ENCODE measurements at regions not wholly inside any gene's neighbourhood (a gene's known extent, or its start where the extent isn't known, plus 50 kb on each side); places are given as distances from the start of the nearest gene placed in this dataset.

DNA sequence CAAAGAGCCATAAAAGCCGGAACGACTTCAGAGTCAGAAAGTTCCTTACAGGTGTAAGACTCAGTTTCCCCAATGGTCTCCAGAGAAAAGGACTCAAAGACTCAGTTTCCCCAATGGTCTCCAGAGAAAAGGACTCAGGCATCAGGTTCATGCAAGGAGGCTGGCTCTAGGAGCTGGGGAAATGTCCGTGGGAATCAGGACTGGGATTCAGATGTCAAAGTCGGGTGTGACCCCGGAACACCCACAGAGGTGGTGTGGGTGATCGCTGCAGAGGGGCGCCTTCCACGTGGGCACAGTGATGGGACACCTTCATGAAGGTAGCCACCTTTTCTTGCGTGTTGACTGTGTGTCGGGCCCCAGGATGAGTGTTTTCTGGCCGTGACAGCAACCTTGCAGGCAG lies 340.8 kb downstream of the NPHP4 start:
- no peak for DNase-seq

DNA sequence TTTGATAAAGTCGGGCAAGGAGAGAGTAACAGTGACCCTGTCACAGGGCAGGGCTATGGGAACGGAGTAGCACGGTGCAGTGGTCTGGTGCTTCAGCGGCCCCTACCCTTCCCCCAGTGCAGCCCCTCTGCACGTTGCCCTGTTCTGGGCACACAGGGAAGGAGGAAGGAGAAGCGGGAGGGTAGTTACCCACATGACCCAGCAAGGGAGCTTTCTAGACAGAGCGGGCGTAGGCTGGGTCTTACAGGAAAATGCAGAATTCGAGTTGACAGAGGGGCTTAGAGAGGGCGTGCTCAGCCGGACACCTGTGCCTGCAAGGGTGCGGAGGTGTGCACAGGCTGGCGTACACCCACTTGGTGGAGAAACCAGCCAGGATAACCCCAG lies 341.2 kb downstream of the NPHP4 start:
- no peak for DNase-seq

DNA sequence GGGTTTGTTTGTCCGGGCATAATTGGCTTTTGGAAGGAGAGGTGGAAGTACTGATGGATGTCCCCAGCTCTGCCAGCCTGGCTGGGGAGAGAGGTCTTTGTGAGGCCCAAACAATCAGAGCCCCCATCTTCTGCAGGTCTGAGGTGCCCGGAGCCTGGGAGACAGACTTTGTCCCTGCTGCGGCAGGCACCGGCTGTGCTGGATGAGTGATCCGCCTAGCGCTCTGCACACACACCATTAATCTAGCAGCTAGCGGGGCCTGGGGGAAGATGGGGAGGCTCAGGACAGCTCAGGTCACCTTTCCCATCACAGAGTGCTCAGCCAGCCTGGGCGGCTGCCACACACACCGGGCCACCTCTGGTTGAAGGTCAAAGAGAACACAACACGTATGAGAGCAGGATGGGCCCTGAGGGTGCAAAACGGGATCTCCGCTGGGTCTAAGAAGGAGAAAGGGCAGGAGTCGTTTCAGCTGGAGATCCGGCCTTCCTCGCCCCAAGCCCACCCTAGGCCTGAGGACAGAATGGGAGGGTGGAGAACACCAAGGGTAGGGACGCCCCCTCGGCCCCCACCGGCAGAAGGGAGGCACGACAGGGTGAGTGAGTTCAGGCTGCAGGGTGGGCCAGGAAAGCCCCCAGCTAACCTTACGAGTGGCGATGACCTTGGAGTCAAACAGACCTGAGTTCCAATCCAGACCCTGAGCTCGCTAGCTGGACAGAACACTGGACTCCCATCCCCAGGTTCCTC lies 341.8 kb downstream of the NPHP4 start:
- DNase-seq: no peak

DNA sequence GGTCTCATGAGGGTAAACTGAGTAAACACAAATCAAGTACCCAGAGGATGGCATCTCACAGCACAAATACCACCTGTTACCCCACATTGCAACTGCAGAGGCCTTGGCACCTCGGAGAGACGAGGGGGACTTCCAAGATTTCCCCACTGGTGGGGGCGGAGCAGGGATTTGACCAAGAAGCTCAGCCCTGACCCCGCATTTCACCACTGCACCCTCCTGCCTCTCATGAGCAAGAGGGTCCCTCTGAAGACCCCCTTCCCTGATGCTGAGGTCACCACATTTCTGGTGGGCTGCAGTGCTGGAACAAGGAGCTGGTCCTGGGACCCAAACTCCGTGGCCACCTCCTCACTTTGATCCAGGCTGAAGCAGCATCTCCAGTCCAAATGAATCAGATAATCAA lies 342.4 kb downstream of the NPHP4 start:
- DNase-seq: no peak

DNA sequence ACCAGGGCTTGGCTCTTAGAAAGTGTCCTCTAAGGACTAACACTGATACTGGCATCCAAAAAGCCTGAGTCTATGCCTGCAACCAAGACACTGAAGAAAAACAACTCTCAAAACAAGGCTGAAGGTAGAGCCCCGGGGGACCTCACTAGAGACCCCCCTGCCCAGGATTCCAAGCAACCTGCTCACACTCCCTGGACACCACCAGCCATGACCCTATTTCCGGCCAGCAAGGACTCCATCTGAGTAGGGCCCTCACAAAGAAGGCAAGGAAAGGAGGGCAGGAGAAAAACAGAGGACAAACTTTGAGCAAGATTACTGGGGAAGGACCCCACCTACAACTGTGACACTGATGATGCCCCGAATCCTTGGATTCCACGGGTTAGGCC lies 343.1 kb downstream of the NPHP4 start:
- DNase-seq: no peak

DNA sequence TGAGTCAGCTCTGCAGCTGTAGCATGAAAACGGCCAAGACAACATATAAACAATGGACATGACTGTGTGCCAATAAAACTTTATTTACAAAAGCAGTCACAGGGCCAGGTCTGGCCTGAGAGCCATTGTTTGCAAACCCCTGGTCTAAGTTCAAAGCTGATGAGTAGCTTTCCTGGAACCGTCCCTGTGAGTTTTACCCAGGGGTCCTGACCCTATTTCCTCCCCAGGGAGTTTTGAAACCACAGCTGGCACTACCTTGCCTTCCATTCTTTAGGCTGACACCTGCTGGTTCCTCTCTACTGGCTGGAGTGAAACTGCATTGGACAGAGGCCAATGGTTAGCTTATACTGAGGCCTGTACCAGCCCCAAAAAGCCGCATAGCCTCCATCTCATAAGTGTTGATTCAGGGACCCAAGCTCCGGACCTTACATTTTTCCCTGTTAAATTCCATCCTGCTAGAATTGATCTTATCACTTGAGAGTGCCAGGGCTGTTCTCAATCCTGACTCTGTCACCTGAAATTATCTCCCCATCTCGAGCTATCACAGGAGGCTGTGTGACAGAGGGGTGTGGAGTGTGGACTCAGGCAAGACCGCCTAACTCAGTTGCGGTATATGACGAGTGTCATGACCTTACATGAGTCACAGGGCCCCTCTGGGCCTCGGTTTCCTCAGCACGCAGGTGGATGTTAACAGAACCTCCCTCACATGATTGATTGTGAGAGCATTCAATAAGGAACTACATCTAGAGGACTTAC lies 343.6 kb downstream of the NPHP4 start:
- no peak for DNase-seq

DNA sequence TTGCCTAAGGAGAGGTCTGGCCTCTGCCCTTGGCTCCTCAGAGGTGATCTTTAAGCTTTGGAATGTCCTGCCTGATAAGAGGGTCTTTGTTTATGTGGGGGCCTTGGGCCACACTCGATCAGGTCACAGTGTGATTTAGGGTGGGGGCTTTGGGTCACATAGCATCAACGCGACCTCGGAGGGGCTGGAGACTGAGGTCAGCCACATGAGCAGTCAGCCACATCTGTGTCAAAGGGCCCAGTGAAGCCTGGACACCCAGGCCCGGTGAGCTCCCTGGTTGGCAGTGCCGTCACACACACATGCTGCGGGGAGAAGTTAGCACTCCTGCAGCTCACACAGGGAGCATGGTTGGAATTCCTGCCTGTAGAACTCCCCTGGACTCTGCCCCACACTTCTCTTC lies 345.0 kb downstream of the NPHP4 start:
- no peak for DNase-seq

DNA sequence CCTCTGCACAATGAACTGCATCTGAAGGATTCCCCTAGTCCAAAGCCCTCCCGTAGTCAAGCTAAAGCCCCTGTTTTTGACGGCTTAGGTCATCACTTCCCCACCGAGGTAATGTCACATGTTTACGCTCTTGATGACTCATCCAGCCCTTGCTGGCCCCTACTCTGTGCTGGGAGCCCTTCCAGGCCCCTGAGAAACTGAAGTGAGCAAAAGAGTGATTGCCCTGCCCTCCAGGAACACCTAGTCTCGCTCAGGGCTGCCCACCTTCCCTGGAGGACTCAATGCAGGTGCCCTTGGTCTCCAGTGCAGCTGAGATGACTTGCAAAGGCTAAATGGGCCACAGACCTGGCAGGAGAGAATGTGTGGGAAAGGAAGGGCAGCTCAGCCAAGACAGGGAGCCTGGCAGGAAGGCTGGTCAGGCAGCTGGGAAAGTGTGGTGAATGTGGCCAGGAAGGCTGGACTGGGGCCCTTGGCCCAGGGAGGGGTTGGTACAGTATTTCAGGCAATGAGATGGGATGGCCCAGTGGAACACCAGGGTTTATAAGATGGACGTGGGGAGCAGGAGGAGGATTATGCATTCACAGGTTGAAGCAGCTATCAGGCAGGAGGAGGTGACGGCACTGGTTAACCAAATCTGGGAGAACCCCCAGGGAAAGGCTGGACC lies 345.6 kb downstream of the NPHP4 start:
- no peak for DNase-seq

DNA sequence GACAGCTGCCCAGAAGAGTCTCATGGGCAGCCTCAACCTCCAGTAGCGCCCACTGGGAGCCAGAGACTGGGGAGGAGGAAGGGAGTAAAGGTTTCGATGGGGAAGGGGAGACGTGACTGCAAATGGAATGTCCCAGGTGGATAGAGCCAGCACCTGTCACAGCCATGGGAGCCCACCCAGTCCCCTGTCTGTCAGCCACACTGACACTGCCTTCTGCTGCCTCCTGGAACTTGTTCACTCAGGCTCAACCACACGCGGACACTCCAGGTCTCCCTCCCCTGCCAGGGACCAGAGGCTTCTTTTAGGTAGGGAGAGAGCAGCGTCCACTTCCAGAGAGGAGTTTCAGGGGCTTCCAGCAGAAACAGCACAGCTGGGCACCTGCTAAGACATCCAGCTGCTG lies 346.3 kb downstream of the NPHP4 start:
- DNase-seq: no peak

DNA sequence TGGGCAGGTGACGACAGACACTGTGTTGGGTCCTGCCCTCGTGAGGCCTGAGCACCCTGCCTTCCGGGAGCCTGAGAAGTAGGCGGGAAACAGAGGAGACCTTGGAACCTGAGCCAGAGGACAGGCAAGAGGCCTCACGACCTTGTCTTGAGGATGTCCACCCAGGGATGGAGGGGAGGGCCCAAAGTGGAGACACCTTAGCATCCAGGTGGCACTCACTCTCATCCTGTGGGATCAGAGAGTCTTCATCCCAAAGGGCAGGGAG lies 347.2 kb downstream of the NPHP4 start:
- no peak for DNase-seq

DNA sequence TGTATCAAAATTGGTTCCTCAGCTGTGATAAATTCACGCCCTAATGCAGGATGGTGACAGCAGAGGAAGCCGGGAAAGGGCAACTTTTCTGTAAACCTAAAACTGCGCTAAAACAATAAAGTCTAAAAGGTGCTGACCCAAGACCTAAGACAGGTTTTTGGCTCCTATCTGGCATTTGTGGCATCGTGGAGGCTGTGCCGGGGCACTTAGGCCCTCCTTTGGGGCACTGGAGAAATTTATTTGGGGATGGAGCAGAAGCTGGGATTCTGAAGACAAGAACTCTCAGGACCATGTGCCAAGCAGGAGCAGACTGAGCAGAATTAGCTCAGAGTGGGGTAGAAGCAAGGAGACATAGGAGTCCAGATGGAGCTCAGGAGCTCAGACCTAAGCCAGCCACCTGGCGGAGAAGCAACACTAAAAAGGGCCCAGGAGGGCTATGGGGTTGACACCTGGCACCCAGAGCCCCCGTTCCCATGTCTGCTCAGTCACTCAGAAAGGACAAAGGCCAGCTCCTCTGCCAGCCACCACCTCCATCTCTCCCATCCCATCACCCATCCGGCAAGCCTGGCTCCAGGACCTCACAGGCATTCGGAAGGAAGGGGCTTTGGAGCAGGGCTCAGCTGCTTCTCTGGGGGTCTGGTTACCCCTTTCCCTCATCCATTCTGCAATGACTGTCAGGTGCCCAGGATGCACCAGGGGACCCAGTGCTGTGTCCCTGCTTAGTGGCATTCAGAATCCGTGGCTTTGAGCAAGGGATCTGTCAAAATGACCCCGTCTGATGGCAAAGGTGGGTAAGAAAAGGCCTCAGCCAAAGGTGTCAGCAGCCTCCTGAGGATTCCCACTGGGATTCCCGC lies 347.7 kb downstream of the NPHP4 start:
- no peak for DNase-seq

DNA sequence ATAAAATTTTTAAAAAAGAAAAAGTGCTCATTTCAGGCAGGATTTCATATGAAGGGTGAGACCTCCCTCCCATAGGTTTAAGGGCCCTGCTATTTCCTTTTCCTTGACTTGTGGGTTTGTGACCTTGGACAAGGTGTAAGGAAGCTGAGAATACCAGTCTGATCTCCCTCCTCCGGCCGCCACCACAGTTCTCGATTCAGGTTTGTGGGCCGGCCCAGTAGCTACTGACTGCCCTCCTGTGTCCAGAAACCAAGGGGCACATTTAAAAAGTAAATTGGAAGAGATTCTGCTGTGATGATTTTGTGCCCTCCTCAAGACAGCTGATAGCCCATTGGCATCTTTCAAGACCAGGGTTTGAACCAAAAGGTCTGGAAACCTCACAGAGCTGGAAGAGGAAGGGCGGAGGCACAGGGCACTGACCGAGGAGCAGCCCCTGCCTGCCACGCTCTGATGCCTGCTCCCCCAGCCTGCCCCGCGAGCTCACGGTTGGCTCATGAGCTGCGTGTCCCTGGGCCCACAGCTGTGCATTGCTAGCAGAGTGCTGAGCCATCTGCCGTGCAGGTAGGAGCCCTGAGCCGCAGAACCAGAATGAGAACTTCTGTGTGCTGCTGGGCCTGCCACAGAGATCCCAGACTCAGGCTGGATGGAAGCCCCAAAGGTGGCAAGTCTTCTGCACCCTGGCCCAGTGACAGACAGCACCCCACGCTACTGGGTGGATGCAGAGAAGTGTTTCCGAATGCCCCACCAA lies 348.7 kb downstream of the NPHP4 start:
- DNase-seq: no peak

DNA sequence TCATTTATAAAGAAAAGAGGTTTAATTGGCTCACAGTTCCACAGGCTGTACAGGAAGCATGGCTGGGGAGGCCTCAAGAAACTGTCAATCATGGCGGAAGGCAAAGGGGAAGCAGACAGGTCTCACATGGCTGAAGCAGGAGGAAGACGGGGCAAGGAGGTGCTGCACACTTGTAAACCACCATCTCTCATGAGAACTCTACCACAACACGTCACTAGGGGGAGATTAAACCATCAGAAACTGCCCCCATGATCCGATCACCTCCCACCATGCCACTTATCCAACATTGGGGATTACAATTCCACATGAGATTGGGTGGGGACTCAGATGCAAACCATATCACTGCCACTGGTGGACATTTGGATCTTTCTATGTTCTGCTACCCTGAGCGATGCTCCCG lies 351.4 kb downstream of the NPHP4 start:
- no peak for DNase-seq

DNA sequence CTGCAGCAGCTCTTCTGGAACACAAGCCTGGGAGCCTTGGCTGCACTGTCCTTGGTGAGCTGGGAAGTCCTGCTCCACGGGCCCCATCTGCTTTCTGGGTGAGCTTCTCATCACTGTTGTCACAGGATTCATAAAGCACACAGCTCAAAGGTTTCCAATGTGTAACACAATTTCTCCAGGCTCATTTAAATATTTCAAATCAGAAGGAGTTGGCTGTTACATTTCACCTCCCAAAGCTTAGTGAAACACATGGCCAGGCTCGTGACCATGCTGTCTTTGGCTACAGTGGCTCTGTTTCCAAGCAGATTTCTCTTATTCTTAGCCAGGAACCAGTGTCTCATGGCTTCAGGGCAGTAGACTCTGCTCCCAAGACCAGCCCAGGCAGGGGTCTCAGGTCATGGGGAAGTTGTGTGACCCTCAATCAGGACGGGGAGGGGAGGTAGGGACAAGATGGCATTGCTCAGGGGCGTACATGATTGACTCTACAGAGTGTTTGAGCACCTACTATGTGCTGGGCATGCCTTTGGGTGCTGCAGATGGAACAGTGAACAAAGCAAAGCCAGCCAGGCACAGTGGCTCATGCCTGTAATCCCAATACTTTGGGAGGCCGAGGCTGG lies 353.0 kb downstream of the NPHP4 start:
- no peak for DNase-seq

DNA sequence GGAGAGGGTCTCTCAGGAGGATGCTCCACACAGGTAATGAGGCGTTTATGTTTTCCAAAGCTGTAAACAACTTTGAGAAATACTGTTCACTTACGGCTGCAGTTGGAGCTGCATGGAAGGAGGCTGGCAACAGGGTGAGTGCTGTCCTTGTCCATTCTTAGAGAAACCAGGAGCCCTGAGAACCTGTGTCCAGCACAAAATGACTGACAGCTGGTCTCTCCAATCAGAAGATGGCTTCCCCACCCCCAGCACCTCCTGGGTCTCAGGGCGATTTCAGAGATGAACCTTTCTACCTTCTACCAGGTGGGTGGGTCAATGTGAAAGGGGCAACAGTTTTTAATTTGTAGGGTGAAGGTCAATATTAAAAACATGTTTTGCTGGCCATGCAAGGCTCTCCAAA lies 353.6 kb downstream of the NPHP4 start:
- no peak for DNase-seq

DNA sequence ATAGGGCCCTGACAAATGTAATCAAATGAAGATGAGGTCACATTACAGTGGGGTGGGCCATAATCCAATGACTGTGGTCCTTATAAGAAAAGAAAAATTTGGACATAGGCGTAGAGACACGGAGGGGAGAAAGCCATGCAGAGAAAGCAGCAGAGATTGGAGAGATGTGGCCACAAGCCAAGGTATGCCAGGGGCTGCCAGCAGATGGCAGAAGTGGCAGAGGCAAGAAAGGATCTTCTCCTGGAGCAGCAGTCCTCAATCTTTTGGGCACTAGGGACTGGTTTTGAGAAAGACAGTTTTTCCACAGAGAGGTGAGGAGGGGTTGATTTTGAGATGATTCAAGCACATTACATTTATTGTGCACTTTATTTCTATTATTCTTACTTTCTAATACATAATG lies 355.1 kb downstream of the NPHP4 start:
- no peak for DNase-seq

DNA sequence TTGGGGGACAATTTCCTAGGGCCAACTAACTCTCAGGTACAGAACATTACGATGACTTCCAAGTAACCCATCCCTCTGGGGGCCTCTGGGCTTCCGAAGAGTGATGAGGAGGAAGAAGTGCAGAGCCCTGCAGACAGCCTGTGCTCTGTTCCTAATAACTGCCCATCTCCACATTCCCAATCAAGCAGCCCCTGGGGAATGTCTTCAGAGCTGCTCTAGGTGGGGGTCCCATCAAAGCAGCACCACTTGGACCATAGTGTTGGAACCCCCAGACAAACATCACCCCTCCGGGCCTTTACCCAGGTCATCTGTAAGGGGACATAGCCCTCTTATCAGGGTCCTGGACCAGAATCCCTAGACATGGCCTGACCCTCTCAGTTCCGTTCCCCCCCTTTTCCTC lies 357.3 kb downstream of the NPHP4 start:
- DNase-seq: no peak

DNA sequence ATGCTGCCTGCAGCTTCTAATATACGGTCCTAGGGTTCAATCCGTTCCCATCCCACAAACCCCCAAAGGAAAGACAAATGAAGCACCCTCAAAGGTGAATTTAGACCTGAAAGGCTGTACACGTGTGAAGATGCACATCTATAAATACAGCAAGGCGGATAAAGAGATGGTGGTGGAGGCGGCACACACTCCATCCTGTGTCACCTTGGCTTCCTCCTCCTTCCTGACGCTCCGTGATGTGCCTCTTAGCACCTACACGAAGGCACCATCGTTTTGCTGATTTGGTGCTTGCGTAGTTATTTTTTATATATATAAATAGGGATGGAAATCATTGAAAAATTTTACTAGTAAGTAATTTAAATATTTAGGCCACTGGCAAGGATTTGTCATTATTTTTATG lies 359.4 kb downstream of the NPHP4 start:
- no peak for DNase-seq

DNA sequence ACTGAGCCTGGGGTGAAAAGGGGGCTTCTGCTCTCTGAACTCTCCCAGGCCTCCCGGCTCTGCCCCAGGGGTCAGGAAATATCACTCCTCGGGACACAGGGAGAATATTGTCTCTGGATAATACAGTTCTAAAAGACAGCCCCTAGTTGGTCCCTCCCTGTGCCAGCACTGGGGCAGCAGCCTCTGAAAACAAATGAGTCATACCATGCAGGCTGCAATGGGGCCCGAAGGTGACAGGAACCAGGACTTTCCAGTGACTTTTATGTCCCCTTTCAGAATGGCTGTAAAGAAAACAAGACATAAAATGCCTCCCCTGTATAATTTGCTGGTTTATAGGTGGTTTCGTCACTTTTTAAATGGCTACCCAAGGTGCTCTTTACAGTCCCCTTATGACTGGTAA lies 360.0 kb downstream of the NPHP4 start:
- DNase-seq: no peak

DNA sequence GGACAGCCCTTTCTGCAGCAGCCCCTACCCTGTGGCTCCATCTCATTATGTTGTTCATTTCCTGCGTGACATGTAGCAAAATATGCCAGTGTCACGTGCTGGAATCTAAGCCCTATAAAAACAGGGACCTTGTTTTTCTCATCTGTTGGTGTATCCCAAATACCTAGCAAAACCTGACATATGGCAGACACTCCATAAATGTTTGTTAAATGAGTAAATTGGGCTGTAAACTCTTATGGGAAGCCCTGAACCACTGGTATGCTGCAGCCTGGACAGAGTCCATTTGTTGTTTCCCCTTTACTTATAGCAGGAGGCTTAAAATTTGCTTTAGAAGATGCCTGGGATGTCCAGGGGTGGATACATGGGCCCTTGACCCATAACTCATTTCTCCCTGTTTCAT lies 363.8 kb downstream of the NPHP4 start:
- no peak for DNase-seq

DNA sequence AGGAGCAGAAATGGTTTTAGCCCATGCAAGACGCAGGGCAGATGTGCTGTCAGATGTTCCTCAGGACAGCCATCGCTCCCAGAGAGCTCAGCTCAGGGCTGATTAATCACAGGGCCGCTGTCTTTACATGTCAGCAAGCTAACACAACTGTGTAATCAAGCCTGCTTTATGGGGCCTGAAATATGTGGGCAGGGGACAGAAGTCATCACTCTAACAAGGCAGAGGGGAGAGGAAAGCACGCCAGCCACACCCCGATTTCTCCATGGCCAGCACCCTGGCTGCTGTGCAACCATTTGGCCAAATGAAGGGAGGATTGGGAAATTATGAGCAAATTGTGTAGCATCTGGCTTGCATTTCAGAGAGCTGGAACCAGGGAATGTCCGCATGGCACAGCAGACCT lies 368.8 kb downstream of the NPHP4 start:
- no peak for DNase-seq

DNA sequence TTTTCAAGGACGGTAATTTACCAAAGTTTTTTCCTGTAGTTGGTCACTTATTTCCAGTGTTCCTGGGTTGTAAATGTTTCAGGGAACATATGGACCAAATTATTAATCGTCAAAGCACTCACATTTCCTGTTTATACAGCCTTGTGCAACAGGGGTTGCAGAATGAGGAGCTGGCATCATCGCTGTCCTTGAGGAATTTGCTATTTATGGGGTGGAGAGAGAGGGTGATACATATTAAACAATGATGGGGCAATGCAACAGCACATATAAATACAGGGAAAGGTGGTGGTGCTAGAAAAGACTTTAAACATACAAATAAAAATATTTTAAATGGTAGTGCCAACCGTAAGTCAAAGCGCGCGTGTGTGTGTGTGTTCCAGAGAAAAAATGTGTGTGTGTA lies 369.8 kb downstream of the NPHP4 start:
- no peak for DNase-seq
